Endothelial cell of umbilical vein (primary cell): ENCODE measurements at regions not wholly inside any gene's neighbourhood (a gene's known extent, or its start where the extent isn't known, plus 50 kb on each side); places are given as distances from the start of the nearest gene placed in this dataset.

Source experiments
- BruUV-seq: library from RNA; stranded (reverse); fragments of 400-500 nt; replicated peaks from 2 replicates; lab custom pipeline; 2021; lab: Mats Ljungman, UMichigan
- CTCF ChIA-PET: fragments of 300-600, 350-600 bp; sonication (Branson Sonifier 250); formaldehyde crosslinking; loops from one replicate; lab custom pipeline; 2021; ENCODE audit warnings: antibody characterized with exemption, inconsistent platforms; lab: Charles Lee
- POLR2A ChIA-PET: fragments of 300-600, 350-600 bp; sonication (Branson Sonifier 250); formaldehyde crosslinking; loops from one replicate; lab custom pipeline; 2021; ENCODE audit warnings: antibody characterized with exemption, inconsistent platforms; lab: Charles Lee
- DNase-seq: peaks from one replicate; pipeline ENCODE4 v3.0.0-alpha.2; 2011; ENCODE audit warnings: low read depth, low spot score
- FAIRE-seq: peaks from 2 replicates; lab custom pipeline; 2011; peaks lifted over from hg19 to GRCh38; lab: Jason Lieb, UNC
- H2AFZ ChIP-seq: 2 replicates; pipeline ENCODE4 v1.6.0; 2012; ENCODE audit warnings: low read depth, low read length, control low read depth, inconsistent platforms
- H3K27ac ChIP-seq: 2 replicates; pipeline ENCODE4 v1.5.1; 2011; ENCODE audit warnings: low read depth, mild to moderate bottlenecking, control low read depth, low read length, moderate library complexity; ENCODE audit not compliant: insufficient read depth
- H3K27me3 ChIP-seq, 2 experiments: 2 replicates each; pipeline versions ENCODE4 v1.6.0 to v1.6.1; 2011; ENCODE audit warnings: low read length in 2 of 2, mixed read lengths in 1 of 2; ENCODE audit not compliant: control insufficient read depth in 2 of 2, insufficient read depth in 2 of 2
- H3K36me3 ChIP-seq, 2 experiments: 2 replicates in 1 of 2; 3 replicates in 1 of 2; pipeline ENCODE4 v1.5.1; 2011; ENCODE audit warnings: low read length in 2 of 2, mild to moderate bottlenecking in 1 of 2, moderate library complexity in 1 of 2; ENCODE audit not compliant: control insufficient read depth in 2 of 2, insufficient read depth in 2 of 2; ENCODE audit errors: extremely low read depth in 1 of 2
- H3K4me1 ChIP-seq: 3 replicates; pipeline ENCODE4 v1.5.1; 2011; ENCODE audit warnings: mild to moderate bottlenecking, low read length; ENCODE audit not compliant: control insufficient read depth, insufficient read depth; ENCODE audit errors: extremely low read depth
- H3K4me2 ChIP-seq: 2 replicates; pipeline ENCODE4 v1.6.1; 2011; ENCODE audit warnings: low read length, control low read depth, mixed read lengths; ENCODE audit not compliant: insufficient read depth
- H3K4me3 ChIP-seq, 3 experiments: fragments of 200-600 bp in 1 of 3; sonication (generic), shearing (Covaris generic) in 1 of 3; replicated peaks in 1 of 3; 2 replicates each; pipeline ENCODE4 v1.5.1; 2011 to 2016; ENCODE audit warnings: control low read depth in 3 of 3, low read length in 3 of 3, mild to moderate bottlenecking in 2 of 3, inconsistent platforms in 1 of 3, low read depth in 1 of 3, moderate library complexity in 1 of 3; ENCODE audit not compliant: insufficient read depth in 1 of 3
- H3K79me2 ChIP-seq: 2 replicates; pipeline ENCODE4 v1.6.0; 2012; ENCODE audit warnings: low read length, inconsistent platforms; ENCODE audit not compliant: control insufficient read depth, insufficient read depth
- H3K9ac ChIP-seq: replicated peaks from 2 replicates; pipeline ENCODE3; 2011; ENCODE audit warnings: low read length, control low read depth; ENCODE audit not compliant: insufficient read depth; ENCODE audit errors: extremely low read depth
- H3K9me1 ChIP-seq: replicated peaks from 3 replicates; pipeline ENCODE4 v1.6.0; 2011; ENCODE audit warnings: mild to moderate bottlenecking, low read length; ENCODE audit not compliant: control insufficient read depth, insufficient read depth; ENCODE audit errors: extremely low read depth
- H3K9me3 ChIP-seq: replicated peaks from 2 replicates; pipeline ENCODE4 v1.5.1; 2012; ENCODE audit warnings: low read length, inconsistent platforms; ENCODE audit not compliant: control insufficient read depth, insufficient read depth
- H4K20me1 ChIP-seq: replicated peaks from 2 replicates; pipeline ENCODE3; 2011; ENCODE audit warnings: mild to moderate bottlenecking, low read length; ENCODE audit not compliant: control insufficient read depth, insufficient read depth; ENCODE audit errors: extremely low read depth
- EZH2 ChIP-seq: IDR thresholded peaks from 2 replicates; pipeline ENCODE4 v1.6.1; 2012; ENCODE audit warnings: borderline replicate concordance, low read depth, mild to moderate bottlenecking, moderate library complexity, low read length, inconsistent platforms; ENCODE audit not compliant: severe bottlenecking
- FOS ChIP-seq: IDR thresholded peaks from 2 replicates; pipeline ENCODE4 v1.6.1; 2011; ENCODE audit warnings: mild to moderate bottlenecking, low read length, moderate library complexity, borderline replicate concordance; ENCODE audit not compliant: insufficient read depth
- GATA2 ChIP-seq: IDR thresholded peaks from 2 replicates; pipeline ENCODE4 v1.7.0; 2011; ENCODE audit warnings: low read depth, mild to moderate bottlenecking, moderate library complexity, mixed read lengths, low read length; ENCODE audit not compliant: insufficient read length, insufficient read depth
- JUN ChIP-seq: IDR thresholded peaks from 2 replicates; pipeline ENCODE4 v1.6.1; 2011; ENCODE audit warnings: borderline replicate concordance, low read depth; ENCODE audit not compliant: insufficient read length, insufficient read depth
- MYC ChIP-seq: IDR thresholded peaks from one replicate; pipeline ENCODE4 v1.6.1; 2011; ENCODE audit warnings: mild to moderate bottlenecking, low read depth, low read length
- POLR2A ChIP-seq: IDR thresholded peaks from 2 replicates; pipeline ENCODE4 v1.6.1; 2012; ENCODE audit warnings: low read depth, mild to moderate bottlenecking, control low read depth, low read length
- POLR2AphosphoS5 ChIP-seq: IDR thresholded peaks from 2 replicates; pipeline ENCODE4 v1.6.1; 2012; ENCODE audit warnings: low read depth, mild to moderate bottlenecking, control low read depth, low read length, moderate library complexity; ENCODE audit not compliant: insufficient read depth
- dilution Hi-C: fragments of 300-500 bp; cut with MboI; formaldehyde crosslinking; loops from one replicate; pipeline ENCODE4 v1.15.0; 2019; ENCODE audit warnings: low sequenced_read_pairs; ENCODE audit not compliant: extremely low pct_ligation_motif_present
- intact Hi-C: fragments of 100-400 bp; cut with micrococcal nuclease; formaldehyde crosslinking; loops from one replicate; pipeline ENCODE4 v1.10.0; 2022
- TF ChIP-seq, protein P1 (sequence below): IDR thresholded peaks from 2 replicates; pipeline ENCODE4 v1.6.1; 2011; ENCODE audit not compliant: insufficient read depth, insufficient read length
- TF ChIP-seq, protein P2 (sequence below), 2 donors: IDR thresholded peaks; 1 replicate in 1 of 2; 2 replicates in 1 of 2; pipeline ENCODE4 v1.5.1; 2011; ENCODE audit warnings: low read length in 2 of 2, mild to moderate bottlenecking in 2 of 2, moderate library complexity in 2 of 2, control low read depth in 1 of 2, inconsistent platforms in 1 of 2, low read depth in 1 of 2; ENCODE audit not compliant: insufficient read depth in 1 of 2; ENCODE audit errors: extremely low read depth in 1 of 2

DNA sequence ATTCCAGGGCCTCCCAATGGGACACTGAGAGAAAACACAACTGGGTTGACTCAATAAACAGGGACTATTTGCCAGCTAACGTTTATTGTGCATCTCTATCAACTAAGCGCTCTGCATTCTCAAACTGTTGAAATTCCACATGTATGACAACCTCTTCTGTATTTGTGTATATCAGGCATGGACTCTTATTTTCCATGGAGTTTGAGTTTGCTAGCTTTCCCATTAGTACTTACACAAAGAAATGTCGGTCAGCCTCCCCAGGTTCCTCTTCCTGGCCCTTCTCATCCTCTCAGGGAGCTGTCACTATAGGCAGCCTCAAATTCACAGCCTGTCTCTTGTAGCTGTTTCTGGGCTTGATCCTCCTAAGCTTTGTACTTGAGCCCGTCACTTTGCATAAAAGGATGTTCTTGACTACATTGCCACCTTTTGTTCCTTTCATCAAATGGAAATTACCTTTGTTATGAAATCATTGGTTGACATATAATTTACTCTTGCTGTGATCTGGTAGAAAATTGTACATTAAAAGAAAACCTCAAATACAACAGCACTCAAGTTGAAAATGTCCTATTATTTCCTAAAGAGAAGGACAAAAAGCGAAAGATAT, 60.0 kb upstream of the NTPCR start:
- TF ChIP-seq MYC: no peak
- no peak for TF ChIP-seq EZH2
- TF ChIP-seq GATA2: no peak
- TF ChIP-seq, protein P1, sequence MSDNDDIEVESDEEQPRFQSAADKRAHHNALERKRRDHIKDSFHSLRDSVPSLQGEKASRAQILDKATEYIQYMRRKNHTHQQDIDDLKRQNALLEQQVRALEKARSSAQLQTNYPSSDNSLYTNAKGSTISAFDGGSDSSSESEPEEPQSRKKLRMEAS: no peak
- TF ChIP-seq, protein P2, sequence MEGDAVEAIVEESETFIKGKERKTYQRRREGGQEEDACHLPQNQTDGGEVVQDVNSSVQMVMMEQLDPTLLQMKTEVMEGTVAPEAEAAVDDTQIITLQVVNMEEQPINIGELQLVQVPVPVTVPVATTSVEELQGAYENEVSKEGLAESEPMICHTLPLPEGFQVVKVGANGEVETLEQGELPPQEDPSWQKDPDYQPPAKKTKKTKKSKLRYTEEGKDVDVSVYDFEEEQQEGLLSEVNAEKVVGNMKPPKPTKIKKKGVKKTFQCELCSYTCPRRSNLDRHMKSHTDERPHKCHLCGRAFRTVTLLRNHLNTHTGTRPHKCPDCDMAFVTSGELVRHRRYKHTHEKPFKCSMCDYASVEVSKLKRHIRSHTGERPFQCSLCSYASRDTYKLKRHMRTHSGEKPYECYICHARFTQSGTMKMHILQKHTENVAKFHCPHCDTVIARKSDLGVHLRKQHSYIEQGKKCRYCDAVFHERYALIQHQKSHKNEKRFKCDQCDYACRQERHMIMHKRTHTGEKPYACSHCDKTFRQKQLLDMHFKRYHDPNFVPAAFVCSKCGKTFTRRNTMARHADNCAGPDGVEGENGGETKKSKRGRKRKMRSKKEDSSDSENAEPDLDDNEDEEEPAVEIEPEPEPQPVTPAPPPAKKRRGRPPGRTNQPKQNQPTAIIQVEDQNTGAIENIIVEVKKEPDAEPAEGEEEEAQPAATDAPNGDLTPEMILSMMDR (IDR thresholded peaks at IDR 0.05; ENCODE audit: extremely low read depth in 1 of 2, insufficient read depth in 1 of 2, low read depth in 1 of 2, low read length in 2 of 2): no peak
- TF ChIP-seq JUN: no peak
- TF ChIP-seq POLR2A: no peak
- TF ChIP-seq POLR2AphosphoS5: no peak
- TF ChIP-seq FOS: no peak
- POLR2A ChIA-PET: no interaction called here

More for the DNA sequence above, 60.0 kb upstream of the NTPCR start:
- H3K9me3 ChIP-seq: no peaks in the 10 kb centered on the region
- H2AFZ ChIP-seq: no peak overlapping the region
- H3K4me2 ChIP-seq: no peak overlapping the region
- H3K9me1 ChIP-seq: no peaks in the 10 kb centered on the region
- no peaks in the 10 kb centered on the region for H4K20me1 ChIP-seq
- no peak for FAIRE-seq
- H3K9ac ChIP-seq: no peak overlapping the region
- H3K4me3 ChIP-seq: no peak overlapping the region
- no peak overlapping the region for H3K27ac ChIP-seq
- BruUV-seq: no TSS peak
- no peaks in the 10 kb centered on the region for H3K79me2 ChIP-seq
- no peak for DNase-seq
- no peaks in the 10 kb centered on the region for H3K4me1 ChIP-seq
- CTCF ChIA-PET: interaction anchor here (1.0 to 4.1 kb wide), 2 partner anchors 8 to 11 kb away, joined by 4 to 19 read pairs; no protein-coding TSS in a partner anchor
- intact Hi-C loops: no loop called here
- no peaks in the 10 kb centered on the region for H3K36me3 ChIP-seq
- dilution Hi-C loops: no loop called here
- H3K27me3 ChIP-seq: no peaks in the 10 kb centered on the region
